Suprapubic skin (tissue), 4 donors: ENCODE measurements at regions not wholly inside any gene's neighbourhood (a gene's known extent, or its start where the extent isn't known, plus 50 kb on each side); places are given as distances from the start of the nearest gene placed in this dataset.

Source experiments
- POLR2A ChIP-seq, 2 donors: fragments of 450-650 bp; IDR thresholded peaks; one replicate each; pipeline ENCODE4 v1.6.1; 2017; ENCODE audit warnings: antibody characterized with exemption in 2 of 2, mild to moderate bottlenecking in 2 of 2, moderate library complexity in 2 of 2
- POLR2AphosphoS5 ChIP-seq, 3 donors: sonication (generic); formaldehyde crosslinking; IDR thresholded peaks; one replicate each; pipeline ENCODE4 v1.6.1; 2017; ENCODE audit warnings: antibody characterized with exemption in 3 of 3

- TF ChIP-seq POLR2AphosphoS5 (IDR thresholded peaks at IDR 0.05), result no peak
- no peak for TF ChIP-seq POLR2A (IDR thresholded peaks at IDR 0.05)
Measured at GRCh38 chr5:122576256-122577016, 198.4 kb upstream of the SNX2 start.
